ENCODE measurements at regions not wholly inside any gene's neighbourhood (a gene's known extent, or its start where the extent isn't known, plus 50 kb on each side); places are given as distances from the start of the nearest gene placed in this dataset.

DNA sequence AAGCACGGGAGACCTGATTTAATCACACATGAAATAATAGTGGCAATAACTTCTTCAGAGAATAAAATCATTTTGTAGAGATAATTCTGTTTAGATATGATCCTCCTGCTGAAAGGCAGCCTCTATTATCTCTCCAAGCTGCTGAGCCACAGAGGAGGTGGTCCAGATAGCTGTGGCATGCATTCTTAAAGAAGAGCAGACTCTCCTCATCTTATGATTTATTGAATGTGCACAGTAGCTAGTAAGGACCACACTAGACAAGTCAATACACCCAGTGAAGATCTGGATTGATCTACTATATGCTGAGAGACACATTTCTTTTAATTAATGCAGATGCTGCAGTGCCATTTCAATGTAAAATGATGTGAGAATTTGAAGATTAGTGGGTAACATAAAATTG, 552.9 kb upstream of the ANO3 start:
- TF ChIP-seq, protein P1, sequence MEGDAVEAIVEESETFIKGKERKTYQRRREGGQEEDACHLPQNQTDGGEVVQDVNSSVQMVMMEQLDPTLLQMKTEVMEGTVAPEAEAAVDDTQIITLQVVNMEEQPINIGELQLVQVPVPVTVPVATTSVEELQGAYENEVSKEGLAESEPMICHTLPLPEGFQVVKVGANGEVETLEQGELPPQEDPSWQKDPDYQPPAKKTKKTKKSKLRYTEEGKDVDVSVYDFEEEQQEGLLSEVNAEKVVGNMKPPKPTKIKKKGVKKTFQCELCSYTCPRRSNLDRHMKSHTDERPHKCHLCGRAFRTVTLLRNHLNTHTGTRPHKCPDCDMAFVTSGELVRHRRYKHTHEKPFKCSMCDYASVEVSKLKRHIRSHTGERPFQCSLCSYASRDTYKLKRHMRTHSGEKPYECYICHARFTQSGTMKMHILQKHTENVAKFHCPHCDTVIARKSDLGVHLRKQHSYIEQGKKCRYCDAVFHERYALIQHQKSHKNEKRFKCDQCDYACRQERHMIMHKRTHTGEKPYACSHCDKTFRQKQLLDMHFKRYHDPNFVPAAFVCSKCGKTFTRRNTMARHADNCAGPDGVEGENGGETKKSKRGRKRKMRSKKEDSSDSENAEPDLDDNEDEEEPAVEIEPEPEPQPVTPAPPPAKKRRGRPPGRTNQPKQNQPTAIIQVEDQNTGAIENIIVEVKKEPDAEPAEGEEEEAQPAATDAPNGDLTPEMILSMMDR (conservative IDR thresholded peaks at IDR 0.05; ENCODE audit: low read depth, low read length), result no peak
- no peak for TF ChIP-seq EZH2 (IDR thresholded peaks at IDR 0.05; ENCODE audit: borderline replicate concordance, low read depth, low read length, poor library complexity, severe bottlenecking)
